Mucosa of rectum (tissue), 2 donors: ENCODE measurements at regions not wholly inside any gene's neighbourhood (a gene's known extent, or its start where the extent isn't known, plus 50 kb on each side); places are given as distances from the start of the nearest gene placed in this dataset.
"Not testable (repeated sequence)": the region's sequence is repeated elsewhere in the genome, so short reads cannot be mapped to it uniquely, and the experiment has no call there.

Experiments
- H3K27ac ChIP-seq, 2 donors: one replicate each; pipeline ENCODE4 v1.7.0; 2013; ENCODE audit warnings: inconsistent platforms in 2 of 2, low read depth in 2 of 2, low read length in 2 of 2
- H3K27me3 ChIP-seq, 2 donors: one replicate each; pipeline ENCODE4 v1.7.0; 2013; ENCODE audit warnings: low read length in 2 of 2; ENCODE audit not compliant: control insufficient read depth in 2 of 2, insufficient read depth in 2 of 2
- H3K36me3 ChIP-seq, 2 donors: one replicate each; pipeline ENCODE4 v1.7.0; 2013; ENCODE audit warnings: low read length in 2 of 2; ENCODE audit not compliant: control insufficient read depth in 2 of 2, insufficient read depth in 2 of 2
- H3K4me1 ChIP-seq, 2 donors: one replicate each; pipeline ENCODE4 v1.7.0; 2013; ENCODE audit warnings: low read length in 2 of 2, mild to moderate bottlenecking in 1 of 2; ENCODE audit not compliant: control insufficient read depth in 2 of 2, insufficient read depth in 2 of 2
- H3K4me3 ChIP-seq, 2 donors: one replicate each; pipeline ENCODE4 v1.7.0; 2013; ENCODE audit warnings: low read length in 2 of 2
- H3K9ac ChIP-seq, 2 donors: one replicate each; pipeline ENCODE4 v1.7.0; 2013; ENCODE audit warnings: low read length in 2 of 2, low read depth in 1 of 2, mild to moderate bottlenecking in 1 of 2
- H3K9me3 ChIP-seq, 2 donors: one replicate each; pipeline ENCODE4 v1.7.0; 2013; ENCODE audit warnings: low read length in 2 of 2; ENCODE audit not compliant: control insufficient read depth in 2 of 2
- donor health status: healthy.
- donor health status: Normal muscosa, but diverticular disease.

DNA sequence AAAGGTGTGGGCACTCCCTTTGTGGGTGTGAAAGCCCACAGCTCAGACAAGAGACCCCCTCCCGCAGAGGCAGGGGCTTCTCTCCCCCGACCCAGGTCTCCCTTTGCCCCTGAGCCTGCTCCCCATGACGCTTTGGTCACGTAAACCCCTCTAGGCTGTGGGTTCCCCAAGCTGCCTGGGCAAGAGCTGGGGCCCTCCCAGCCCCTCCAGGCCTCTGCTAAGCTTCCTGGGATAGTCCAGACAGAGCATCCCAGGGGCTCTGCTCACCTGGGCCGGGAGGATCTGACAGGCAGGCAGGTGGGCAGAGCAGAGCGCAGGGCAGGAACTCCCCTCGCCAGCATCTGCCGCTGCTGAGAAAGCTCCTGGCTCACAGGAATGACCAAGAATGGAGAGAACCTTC is 177.3 kb downstream of the BANP start:
- H3K36me3 ChIP-seq = no peaks in the 10 kb centered on the region
- H3K9ac ChIP-seq = no peak overlapping the region
- H3K27ac ChIP-seq = no peak overlapping the region
- no peaks in the 10 kb centered on the region for H3K9me3 ChIP-seq
- no peaks in the 10 kb centered on the region for H3K27me3 ChIP-seq
- H3K4me1 ChIP-seq = no peaks in the 10 kb centered on the region
- H3K4me3 ChIP-seq = no peak overlapping the region

DNA sequence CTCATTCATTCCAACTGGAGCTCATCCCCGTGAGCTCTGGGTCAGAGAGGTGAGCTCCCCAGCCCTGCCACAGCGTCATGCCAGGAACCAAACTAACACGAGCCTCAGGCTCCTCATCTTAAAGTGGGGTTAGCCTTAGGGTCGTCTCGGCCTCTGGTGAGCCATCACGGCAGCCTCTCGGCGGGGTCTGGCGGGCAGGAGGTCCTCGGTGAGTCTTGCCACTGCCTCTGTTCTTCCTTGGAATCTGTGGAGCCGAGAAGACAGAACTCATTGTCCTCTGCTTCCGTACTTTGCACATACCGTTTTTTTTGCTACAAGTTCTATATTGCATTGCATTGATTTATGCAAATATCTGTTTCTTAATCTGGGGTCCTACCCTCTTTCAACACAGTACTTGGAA is 177.9 kb downstream of the BANP start:
- not testable (repeated sequence) for H3K9me3 ChIP-seq, H3K27me3 ChIP-seq, H3K27ac ChIP-seq, H3K36me3 ChIP-seq, H3K4me1 ChIP-seq, H3K9ac ChIP-seq, H3K4me3 ChIP-seq

DNA sequence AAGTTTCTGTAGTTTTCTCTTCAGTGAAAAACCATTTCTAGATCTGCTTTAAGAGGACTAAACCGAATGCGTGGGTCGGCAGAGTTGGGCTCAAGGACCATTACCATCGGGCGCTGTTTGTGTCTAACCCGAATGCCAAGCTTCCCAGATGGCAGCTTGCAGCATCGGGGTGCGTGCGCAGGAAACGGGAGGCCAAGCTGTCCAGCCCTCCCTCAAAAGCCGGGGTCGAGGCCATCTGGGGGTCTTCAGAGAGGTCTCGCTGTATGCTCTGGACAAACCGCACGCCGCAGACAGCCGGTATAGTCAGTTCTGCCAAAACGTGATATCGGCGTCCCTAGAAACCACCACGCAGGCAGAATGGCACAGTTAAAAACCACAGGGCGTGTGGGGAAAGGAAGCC is 178.8 kb downstream of the BANP start:
- no peaks in the 10 kb centered on the region for H3K4me1 ChIP-seq
- no peaks in the 10 kb centered on the region for H3K36me3 ChIP-seq
- no peak overlapping the region for H3K4me3 ChIP-seq
- H3K27ac ChIP-seq = no peak overlapping the region
- H3K9me3 ChIP-seq = no peaks in the 10 kb centered on the region
- H3K27me3 ChIP-seq = no peaks in the 10 kb centered on the region
- no peak overlapping the region for H3K9ac ChIP-seq

GRCh38 chr16:88130681-88131080 is 179.4 kb downstream of the BANP start:
- no peak overlapping the region for H3K4me3 ChIP-seq

GRCh38 chr16:88131256-88131655 is 180.0 kb downstream of the BANP start:
- Histone ChIP-seq H3K36me3 (no peaks in the 10 kb centered on the region), H3K27ac (no peak overlapping the region), H3K9ac (no peak overlapping the region), H3K27me3 (no peaks in the 10 kb centered on the region), H3K9me3 (no peaks in the 10 kb centered on the region), H3K4me1 (no peaks in the 10 kb centered on the region), H3K4me3 (no peak overlapping the region)

More at GRCh38 chr16:88130681-88131080, 179.4 kb downstream of the BANP start:
- Histone ChIP-seq H3K4me1 (no peaks in the 10 kb centered on the region), H3K9me3 (no peaks in the 10 kb centered on the region), H3K27me3 (no peaks in the 10 kb centered on the region), H3K27ac (no peak overlapping the region), H3K9ac (no peak overlapping the region), H3K36me3 (no peaks in the 10 kb centered on the region)

DNA sequence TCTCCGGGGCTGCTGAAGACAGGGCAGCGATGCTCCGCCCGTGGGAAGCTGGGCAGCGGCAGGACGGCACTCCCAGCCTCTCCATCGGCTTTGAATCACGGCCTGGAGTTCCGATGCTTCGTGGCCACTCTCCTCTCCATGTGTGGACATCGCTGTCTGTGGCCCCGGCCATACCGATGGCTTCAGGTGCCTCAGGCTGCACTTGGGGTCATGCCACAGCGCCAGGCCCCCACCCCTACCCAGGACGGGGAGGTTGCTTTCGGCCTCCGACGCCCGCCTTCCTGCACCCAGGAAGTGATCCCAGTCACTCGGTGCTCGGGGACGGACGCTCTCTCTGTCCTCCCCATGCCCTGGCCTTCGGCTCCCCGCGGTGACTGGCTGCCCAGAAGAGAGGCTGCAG is 180.7 kb downstream of the BANP start:
- no peak overlapping the region for H3K9ac ChIP-seq
- H3K4me3 ChIP-seq = no peak overlapping the region
- H3K36me3 ChIP-seq = no peaks in the 10 kb centered on the region
- no peaks in the 10 kb centered on the region for H3K9me3 ChIP-seq
- no peak overlapping the region for H3K27ac ChIP-seq
- no peaks in the 10 kb centered on the region for H3K4me1 ChIP-seq
- H3K27me3 ChIP-seq = no peaks in the 10 kb centered on the region

- H3K9me3 ChIP-seq = no peaks in the 10 kb centered on the region
- H3K9ac ChIP-seq = no peak overlapping the region
- no peaks in the 10 kb centered on the region for H3K27me3 ChIP-seq
- H3K36me3 ChIP-seq = no peaks in the 10 kb centered on the region
- no peak overlapping the region for H3K4me3 ChIP-seq
- H3K27ac ChIP-seq = no peak overlapping the region
- no peaks in the 10 kb centered on the region for H3K4me1 ChIP-seq
Observed at GRCh38 chr16:88132836-88133506, 181.7 kb downstream of the BANP start.

DNA sequence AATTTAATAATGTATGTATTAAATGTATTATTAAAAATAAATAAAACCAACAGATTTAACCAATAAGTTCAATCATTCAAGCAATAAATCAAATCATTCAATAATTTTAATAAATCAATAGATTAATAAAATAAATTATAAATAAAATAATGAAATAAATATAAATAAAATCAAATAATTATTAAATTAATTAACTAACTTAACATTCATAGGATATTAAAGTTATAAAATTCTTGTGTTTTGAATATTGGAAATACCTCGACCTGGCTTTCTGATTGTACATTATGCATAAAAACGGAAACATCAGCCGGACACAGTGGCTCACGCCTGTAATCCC is 182.2 kb downstream of the BANP start:
- Histone ChIP-seq H3K4me1 (no peaks in the 10 kb centered on the region), H3K27me3 (no peaks in the 10 kb centered on the region), H3K9me3 (no peaks in the 10 kb centered on the region), H3K9ac (no peak overlapping the region), H3K27ac (no peak overlapping the region), H3K4me3 (no peak overlapping the region), H3K36me3 (no peaks in the 10 kb centered on the region)

GRCh38 chr16:88134172-88134898 is 183.1 kb downstream of the BANP start:
- not testable (repeated sequence) for H3K4me1 ChIP-seq, H3K36me3 ChIP-seq, H3K27me3 ChIP-seq, H3K9me3 ChIP-seq, H3K4me3 ChIP-seq, H3K27ac ChIP-seq, H3K9ac ChIP-seq

- H3K36me3 ChIP-seq, H3K27me3 ChIP-seq, H3K27ac ChIP-seq, H3K4me1 ChIP-seq, H3K9me3 ChIP-seq, H3K9ac ChIP-seq, H3K4me3 ChIP-seq: not testable (repeated sequence)
Observed at GRCh38 chr16:88134899-88135682, 183.9 kb downstream of the BANP start.
